H1 (cell line): ENCODE measurements at regions not wholly inside any gene's neighbourhood (a gene's known extent, or its start where the extent isn't known, plus 50 kb on each side); places are given as distances from the start of the nearest gene placed in this dataset.
A peak's percentile ranks its signal among the peaks of the same experiment; 100 is the strongest.

ENCODE experiments used
- CTCF ChIA-PET: fragments of 300-600 bp; sonication (Branson Sonifier 250); formaldehyde crosslinking; loops from one replicate; lab custom pipeline; 2021; ENCODE audit not compliant: partially characterized antibody; lab: Charles Lee
- POLR2A ChIA-PET: fragments of 300-600 bp; sonication (Branson Sonifier 250); formaldehyde crosslinking; loops from one replicate; lab custom pipeline; 2021; ENCODE audit warnings: inconsistent platforms; ENCODE audit not compliant: partially characterized antibody; lab: Charles Lee
- DNase-seq, 2 experiments: peaks; one replicate each; pipeline versions ENCODE4 v3.0.0 to v3.0.0-alpha.2; 2010 to 2022; ENCODE audit warnings: low spot score in 2 of 2, low read depth in 1 of 2, mixed read lengths in 1 of 2
- FAIRE-seq: peaks from 2 replicates; lab custom pipeline; 2011; peaks lifted over from hg19 to GRCh38; lab: Jason Lieb, UNC
- H2AFZ ChIP-seq: 2 replicates; pipeline ENCODE4 v1.8.1; 2012; ENCODE audit warnings: low read length, inconsistent platforms
- H2AK5ac ChIP-seq: 2 replicates; pipeline ENCODE4 v1.6.1; 2013; ENCODE audit warnings: low read depth, low read length
- H2BK120ac ChIP-seq: replicated peaks from 2 replicates; pipeline ENCODE3; 2013; ENCODE audit warnings: low read depth, low read length, inconsistent platforms
- H2BK12ac ChIP-seq: 2 replicates; pipeline ENCODE4 v1.6.1; 2013; ENCODE audit warnings: low read depth, low read length
- H2BK15ac ChIP-seq: 2 replicates; pipeline ENCODE4 v1.6.1; 2013; ENCODE audit warnings: low read length
- H2BK20ac ChIP-seq: 2 replicates; pipeline ENCODE4 v1.6.1; 2013; ENCODE audit warnings: low read length
- H2BK5ac ChIP-seq: 2 replicates; pipeline ENCODE4 v1.6.1; 2013; ENCODE audit warnings: low read depth, low read length
- H3K14ac ChIP-seq: 2 replicates; pipeline ENCODE4 v1.6.1; 2013; ENCODE audit warnings: inconsistent platforms; ENCODE audit not compliant: insufficient read length
- H3K18ac ChIP-seq: 2 replicates; pipeline ENCODE4 v1.6.1; 2013; ENCODE audit warnings: low read length; ENCODE audit errors: extremely low read depth
- H3K23ac ChIP-seq: 2 replicates; pipeline ENCODE4 v1.6.1; 2013; ENCODE audit warnings: inconsistent platforms; ENCODE audit not compliant: insufficient read length
- H3K23me2 ChIP-seq: 2 replicates; pipeline ENCODE4 v1.6.1; 2013; ENCODE audit warnings: low read depth, low read length
- H3K27ac ChIP-seq: 2 replicates; pipeline ENCODE4 v1.6.1; 2011; ENCODE audit warnings: low read depth, low read length, inconsistent platforms
- H3K27me3 ChIP-seq, 4 experiments: replicated peaks in 1 of 4; 1 replicate in 1 of 4; 2 replicates in 3 of 4; pipeline versions ENCODE4 v1.6.1 to v1.8.1; 2011 to 2013; ENCODE audit warnings: low read length in 3 of 4, mild to moderate bottlenecking in 3 of 4, inconsistent platforms in 2 of 4, mixed read lengths in 2 of 4, moderate library complexity in 1 of 4; ENCODE audit not compliant: control insufficient read depth in 3 of 4, insufficient read depth in 3 of 4; ENCODE audit errors: extremely low read depth in 1 of 4
- H3K36me3 ChIP-seq, 4 experiments: 2 replicates each; pipeline versions ENCODE4 v1.6.1 to v1.8.1; 2011 to 2013; ENCODE audit warnings: mild to moderate bottlenecking in 4 of 4, low read length in 3 of 4, moderate library complexity in 2 of 4, control low read depth in 1 of 4, inconsistent platforms in 1 of 4; ENCODE audit not compliant: insufficient read depth in 4 of 4, control insufficient read depth in 2 of 4
- H3K4ac ChIP-seq: replicated peaks from 2 replicates; pipeline ENCODE3; 2013; ENCODE audit warnings: low read length, low read depth, mixed read lengths, inconsistent platforms; ENCODE audit not compliant: insufficient read length
- H3K4me1 ChIP-seq, 4 experiments: replicated peaks in 1 of 4; 1 replicate in 1 of 4; 2 replicates in 3 of 4; pipeline versions ENCODE4 v1.6.1 to v1.8.1; 2011 to 2013; ENCODE audit warnings: low read length in 3 of 4, inconsistent platforms in 2 of 4, mixed read lengths in 1 of 4; ENCODE audit not compliant: insufficient read depth in 4 of 4, control insufficient read depth in 3 of 4
- H3K4me2 ChIP-seq, 2 experiments: 2 replicates each; pipeline versions ENCODE4 v1.6.1 to v1.8.1; 2011 to 2013; ENCODE audit warnings: low read depth in 2 of 2, low read length in 2 of 2, control low read depth in 1 of 2, inconsistent platforms in 1 of 2, mild to moderate bottlenecking in 1 of 2; ENCODE audit not compliant: insufficient read depth in 1 of 2
- H3K4me3 ChIP-seq, 4 experiments: fragments of 200-600, 300-600 bp in 1 of 4; sonication (generic), shearing (Covaris generic), sonication (Bioruptor Twin) in 1 of 4; 2 replicates each; pipeline versions ENCODE4 v1.5.1 to v1.8.1; 2011 to 2016; ENCODE audit warnings: low read length in 4 of 4, low read depth in 3 of 4, control low read depth in 2 of 4, inconsistent platforms in 2 of 4, mild to moderate bottlenecking in 2 of 4, mixed read lengths in 1 of 4, moderate library complexity in 1 of 4; ENCODE audit not compliant: insufficient read depth in 2 of 4; ENCODE audit errors: extremely low read depth in 1 of 4
- H3K56ac ChIP-seq: replicated peaks from 2 replicates; pipeline ENCODE3; 2013; ENCODE audit warnings: low read depth, mild to moderate bottlenecking, mixed read lengths, low read length, inconsistent platforms; ENCODE audit not compliant: insufficient read length
- H3K79me1 ChIP-seq: 2 replicates; pipeline ENCODE4 v1.6.1; 2013; ENCODE audit warnings: low read depth, low read length, control low read depth
- H3K79me2 ChIP-seq, 2 experiments: 2 replicates each; pipeline versions ENCODE4 v1.6.1 to v1.8.1; 2012 to 2013; ENCODE audit warnings: low read length in 2 of 2, mild to moderate bottlenecking in 2 of 2, inconsistent platforms in 1 of 2; ENCODE audit not compliant: insufficient read depth in 2 of 2, control insufficient read depth in 1 of 2
- H3K9ac ChIP-seq, 4 experiments: replicated peaks in 1 of 4; 1 replicate in 1 of 4; 2 replicates in 3 of 4; pipeline versions ENCODE4 v1.6.1 to v1.8.1; 2011 to 2013; ENCODE audit warnings: low read depth in 3 of 4, low read length in 3 of 4, control low read depth in 2 of 4, mild to moderate bottlenecking in 2 of 4, moderate library complexity in 2 of 4, inconsistent platforms in 1 of 4; ENCODE audit errors: extremely low read depth in 1 of 4
- H3K9me3 ChIP-seq, 2 experiments: 2 replicates each; pipeline versions ENCODE4 v1.6.1 to v1.8.1; 2012 to 2013; ENCODE audit warnings: mild to moderate bottlenecking in 2 of 2, moderate library complexity in 2 of 2, control low read depth in 1 of 2, inconsistent platforms in 1 of 2, low read depth in 1 of 2, low read length in 1 of 2, mixed read lengths in 1 of 2; ENCODE audit not compliant: insufficient read depth in 2 of 2
- H4K20me1 ChIP-seq, 2 experiments: replicated peaks in 1 of 2; 2 replicates each; pipeline versions ENCODE3 to v1.8.1; 2011 to 2013; ENCODE audit warnings: inconsistent platforms in 2 of 2, low read length in 2 of 2, mild to moderate bottlenecking in 1 of 2; ENCODE audit not compliant: insufficient read depth in 2 of 2, control insufficient read depth in 1 of 2
- H4K5ac ChIP-seq: 2 replicates; pipeline ENCODE4 v1.6.1; 2013; ENCODE audit warnings: low read length, low read depth, mixed read lengths, inconsistent platforms; ENCODE audit not compliant: insufficient read length
- H4K8ac ChIP-seq: 2 replicates; pipeline ENCODE4 v1.8.0; 2013; ENCODE audit warnings: mild to moderate bottlenecking, moderate library complexity, low read length, inconsistent platforms; ENCODE audit not compliant: insufficient read depth; ENCODE audit errors: extremely low read depth
- H4K91ac ChIP-seq: replicated peaks from 2 replicates; pipeline ENCODE3; 2013; ENCODE audit warnings: low read length, mixed read lengths, inconsistent platforms; ENCODE audit not compliant: insufficient read length
- BRCA1 ChIP-seq: IDR thresholded peaks from 2 replicates; pipeline ENCODE4 v1.6.1; 2012; ENCODE audit warnings: low read depth, low read length, improper control_type of control experiment
- HDAC2 ChIP-seq, 2 experiments: fragments of 300-600 bp in 1 of 2; sonication (generic) in 1 of 2; IDR thresholded peaks; 2 replicates each; pipeline ENCODE4 v1.6.1; 2011 to 2012; ENCODE audit warnings: low read depth in 2 of 2, low read length in 2 of 2, mild to moderate bottlenecking in 2 of 2, moderate library complexity in 2 of 2, borderline replicate concordance in 1 of 2, inconsistent platforms in 1 of 2
- NRF1 ChIP-seq: IDR thresholded peaks from 2 replicates; pipeline ENCODE4 v1.6.1; 2011; ENCODE audit warnings: mild to moderate bottlenecking, low read depth, low read length, improper control_type of control experiment
- WGBS, 2 experiments: shearing (Covaris generic) in 1 of 2; methylation state at CpG; one replicate each; pipeline versions ENCODE4 v1.1.6 to v1.1.7; 2013 to 2015; ENCODE audit warnings: low lambda C conversion rate in 2 of 2, mixed read lengths in 2 of 2, inconsistent platforms in 1 of 2, low coverage in 1 of 2, missing lambda C conversion rate in 1 of 2; ENCODE audit not compliant: insufficient replicate concordance in 2 of 2, insufficient coverage in 1 of 2, insufficient read length in 1 of 2; ENCODE audit errors: extremely low coverage in 1 of 2, missing lambda C conversion rate in 1 of 2; 5-methylcytosine and 5-hydroxymethylcytosine counted together

- Histone ChIP-seq H3K27me3 (peaks cover 0 to 26% (median 12%) of the 10 kb centered on the region in 4 experiments; a peak in 5 of 7 replicates), H3K4me2 (peak overlapping the region; percentile 29 to 56), H3K4ac (no peak overlapping the region), H3K27ac (no peak overlapping the region), H3K9ac (no peak overlapping the region), H3K23ac (no peak overlapping the region), H3K9me3 (no peaks in the 10 kb centered on the region), H3K79me1 (no peaks in the 10 kb centered on the region), H2BK20ac (peak overlapping the region; percentile 72; the same call in 1 of the 2 replicates), H3K18ac (no peak overlapping the region; the same call in none of the 2 replicates), H3K4me1 (peaks cover 3 to 27% (median 20%) of the 10 kb centered on the region in 4 experiments), H4K5ac (no peak overlapping the region), H3K56ac (no peak overlapping the region), H3K36me3 (no peaks in the 10 kb centered on the region), H3K14ac (no peak overlapping the region), H4K91ac (no peak overlapping the region), H2BK15ac (peak overlapping the region; percentile 77; the same call in 1 of the 2 replicates), H2BK120ac (no peak overlapping the region), H2AK5ac (peak overlapping the region; percentile 49; the same call in 1 of the 2 replicates), H3K4me3 (peak overlapping the region in 1 of 4 experiments; percentile 17; a peak in 3 of 8 replicates), H4K8ac (peak overlapping the region; percentile 60; the same call in 1 of the 2 replicates), H3K79me2 (no peaks in the 10 kb centered on the region), H3K23me2 (no peaks in the 10 kb centered on the region), H2AFZ (no peak overlapping the region), H2BK12ac (peak overlapping the region; percentile 86; the same call in 1 of the 2 replicates), H2BK5ac (peak overlapping the region; percentile 26; the same call in 1 of the 2 replicates), H4K20me1 (no peaks in the 10 kb centered on the region)
- DNase-seq, result peak in 1 of 2 experiments; percentile 63
- ChIA-PET POLR2A (interaction anchor here (0.6 to 1.1 kb wide), 3 partner anchors 10 to 339 kb away, joined by 3 read pairs; no protein-coding TSS in a partner anchor), CTCF (interaction anchor here (0.6 to 3.5 kb wide), 8 partner anchors 11 to 1140 kb away, joined by 3 to 25 read pairs (median 8); no protein-coding TSS in a partner anchor)
- FAIRE-seq, result no peak
- WGBS, 2 experiments, result 20% methylated on average over 26 of the region's 27 CpGs; no CpG with 5 or more reads in 1 of the 2 experiments
- no peak for TF ChIP-seq BRCA1
- TF ChIP-seq NRF1, result no peak
- no peak for TF ChIP-seq HDAC2 (IDR thresholded peaks at IDR 0.05; ENCODE audit: borderline replicate concordance in 1 of 2, low read depth in 2 of 2, low read length in 2 of 2)
Observed at GRCh38 chr4:4762909-4763821, 96.3 kb upstream of the MSX1 start.
